NCI-H2029 treated with DMSO at 0.1 percent for 48 hours (cell line): ENCODE measurements at regions not wholly inside any gene's neighbourhood (a gene's known extent, or its start where the extent isn't known, plus 50 kb on each side); places are given as distances from the start of the nearest gene placed in this dataset.
"Not testable (repeated sequence)": the region's sequence is repeated elsewhere in the genome, so short reads cannot be mapped to it uniquely, and the experiment has no call there.

Source experiments
- DNase-seq: peaks from one replicate; lab custom pipeline; 2025; lab: John Stamatoyannopoulos, UW

DNA sequence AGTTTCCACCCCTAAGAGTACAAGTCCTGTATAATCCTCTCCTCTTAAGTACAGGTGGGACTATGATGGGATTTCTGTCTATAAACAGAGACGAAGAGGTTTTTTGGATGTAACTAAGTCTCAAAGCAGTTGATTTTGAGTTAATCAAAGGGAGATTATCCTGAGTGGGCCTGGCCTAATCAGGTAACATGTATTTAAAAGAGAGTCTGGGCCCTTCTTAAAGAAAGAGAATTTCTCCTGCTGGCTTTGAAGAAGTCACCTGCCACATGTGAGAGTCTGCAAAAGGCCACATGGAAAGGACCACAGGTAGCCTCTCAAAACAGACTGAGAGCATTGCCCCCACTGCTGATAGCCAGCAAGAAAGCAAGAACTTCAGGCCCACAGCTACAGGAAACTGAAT, 142.3 kb downstream of the IRX5 start:
- no peak for DNase-seq

- DNase-seq: no peak
These were observed 143.2 kb downstream of the IRX5 start for GRCh38 chr16:55073830-55074229.

GRCh38 chr16:55075208-55075607, 144.5 kb downstream of the IRX5 start:
- not testable (repeated sequence) for DNase-seq

- no peak for DNase-seq
These were observed 145.4 kb downstream of the IRX5 start for GRCh38 chr16:55076053-55076452.

- no peak for DNase-seq
These were observed 146.6 kb downstream of the IRX5 start for GRCh38 chr16:55077266-55077665.

DNA sequence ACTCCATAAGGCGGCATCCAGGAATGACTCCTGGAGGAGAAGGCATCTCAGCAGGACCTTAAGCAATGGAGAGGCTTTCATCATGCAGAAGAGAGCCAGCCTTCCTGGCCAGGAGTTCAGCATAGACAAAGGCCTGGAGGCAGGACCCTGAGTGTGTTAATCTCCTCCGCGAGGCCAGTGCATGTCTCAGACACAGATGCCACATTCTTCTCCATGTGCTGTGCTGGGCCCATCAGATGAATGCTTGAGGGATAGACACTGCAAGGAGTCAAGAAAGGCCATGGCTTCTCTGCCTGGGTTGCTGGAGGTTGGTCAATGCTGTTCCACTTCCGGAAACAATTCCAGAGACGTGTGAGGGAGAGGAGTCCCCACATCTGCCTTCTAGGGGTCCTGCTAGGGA, 147.5 kb downstream of the IRX5 start:
- DNase-seq: no peak

- DNase-seq: no peak
These were observed 148.2 kb downstream of the IRX5 start for GRCh38 chr16:55078699-55079410.

GRCh38 chr16:55081622-55082590, 151.2 kb downstream of the IRX5 start:
- no peak for DNase-seq

GRCh38 chr16:55082591-55082976, 151.9 kb downstream of the IRX5 start:
- no peak for DNase-seq

DNA sequence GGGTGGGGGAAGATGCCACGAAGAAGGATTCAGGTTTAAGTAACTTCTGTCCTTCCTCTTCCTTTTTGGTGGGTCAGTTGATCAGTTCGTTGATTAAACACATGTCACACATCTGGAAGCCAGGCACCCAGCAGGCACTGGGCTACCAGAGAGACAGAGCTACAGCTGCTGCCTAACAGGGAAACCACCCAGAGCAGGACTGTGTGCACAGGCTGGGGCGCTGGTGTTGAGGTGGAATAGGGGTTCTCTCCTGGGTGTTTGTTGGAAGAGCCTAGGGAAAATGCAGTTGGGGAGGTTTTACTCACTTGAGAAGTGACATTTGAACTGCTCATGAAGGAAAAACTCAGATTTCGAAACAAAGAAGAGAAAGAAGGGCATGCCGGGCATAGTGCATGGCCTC, 152.4 kb downstream of the IRX5 start:
- no peak for DNase-seq

GRCh38 chr16:55088098-55088497, 157.4 kb downstream of the IRX5 start:
- DNase-seq: no peak

- no peak for DNase-seq
These were observed 158.9 kb downstream of the IRX5 start for GRCh38 chr16:55089600-55089999.

GRCh38 chr16:55091213-55091870, 160.7 kb downstream of the IRX5 start:
- no peak for DNase-seq

- DNase-seq: no peak
These were observed 161.2 kb downstream of the IRX5 start for GRCh38 chr16:55091871-55092230.

- no peak for DNase-seq
These were observed 169.4 kb downstream of the IRX5 start for GRCh38 chr16:55100100-55100499.

DNA sequence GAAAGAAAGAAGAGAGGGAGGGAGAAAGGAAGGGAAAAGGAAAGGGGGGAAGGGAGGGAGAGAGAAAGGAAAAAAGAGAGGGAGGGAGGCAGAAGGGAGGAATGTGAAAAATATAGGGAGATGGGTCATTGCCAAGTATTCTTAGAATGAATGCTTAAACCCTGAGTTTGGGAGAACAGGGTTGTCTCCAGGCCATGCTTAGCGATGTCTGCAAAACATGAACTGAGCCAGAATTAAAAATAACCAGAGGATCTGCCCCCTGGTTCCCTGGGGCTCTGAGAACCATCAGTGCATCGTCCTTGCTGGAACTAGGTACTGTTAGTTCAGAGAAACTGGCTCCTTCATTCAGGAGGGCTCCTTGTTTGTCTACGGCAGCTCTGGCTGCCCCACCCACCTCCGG, 170.4 kb downstream of the IRX5 start:
- no peak for DNase-seq

GRCh38 chr16:55102077-55102476, 171.4 kb downstream of the IRX5 start:
- DNase-seq: no peak

DNA sequence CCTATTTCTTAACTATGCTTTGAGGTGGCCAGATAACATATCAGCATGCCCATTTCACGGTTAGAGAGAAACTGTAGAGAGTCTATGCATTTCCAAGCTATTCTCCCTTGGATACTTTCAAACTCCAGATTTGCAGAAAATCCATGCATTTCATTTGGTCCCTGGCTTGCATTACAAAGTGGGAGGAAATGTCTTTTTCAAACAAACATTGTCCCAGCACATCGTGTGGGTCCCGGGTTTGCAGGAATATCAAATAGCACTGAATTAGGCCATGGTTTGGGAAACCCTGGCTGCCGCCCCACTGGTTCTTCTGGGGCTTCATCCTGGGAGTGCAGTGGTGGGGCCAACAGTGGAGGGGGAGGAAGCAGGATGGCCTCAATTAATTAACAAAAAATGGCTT, 171.9 kb downstream of the IRX5 start:
- DNase-seq: no peak

- no peak for DNase-seq
These were observed 177.2 kb downstream of the IRX5 start for GRCh38 chr16:55107851-55108250.

GRCh38 chr16:55113210-55113609, 182.5 kb downstream of the IRX5 start:
- DNase-seq: no peak

DNA sequence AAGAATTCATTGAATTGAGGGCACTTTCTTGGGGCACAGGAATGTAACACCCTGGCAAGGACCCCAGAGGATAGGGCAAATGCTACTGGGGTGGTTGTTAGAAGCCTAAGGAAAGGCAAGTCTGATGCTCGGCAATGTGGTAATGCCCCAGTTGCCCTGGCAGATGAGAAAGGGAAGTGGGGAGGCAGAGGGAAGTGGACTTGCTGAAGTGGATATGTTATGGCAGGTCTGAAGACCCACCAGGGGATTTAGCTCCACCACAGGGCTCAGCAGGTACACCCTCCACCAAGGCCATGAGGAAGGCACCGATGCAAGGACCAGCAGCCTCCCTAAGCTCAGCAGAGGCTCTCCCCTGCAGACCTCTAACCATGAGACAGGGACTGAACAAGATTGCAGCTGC, 184.8 kb downstream of the IRX5 start:
- no peak for DNase-seq

GRCh38 chr16:55116165-55116920, 185.7 kb downstream of the IRX5 start:
- DNase-seq: no peak
